Sigmoid colon (tissue), 4 donors: ENCODE measurements at regions not wholly inside any gene's neighbourhood (a gene's known extent, or its start where the extent isn't known, plus 50 kb on each side); places are given as distances from the start of the nearest gene placed in this dataset.

Source experiments
- POLR2A ChIP-seq, 2 donors: fragments of 450-650 bp; IDR thresholded peaks; one replicate each; pipeline ENCODE4 v1.6.1; 2016; ENCODE audit warnings: antibody characterized with exemption in 2 of 2, mild to moderate bottlenecking in 2 of 2, moderate library complexity in 2 of 2
- POLR2AphosphoS5 ChIP-seq, 4 donors: sonication (generic); formaldehyde crosslinking; IDR thresholded peaks; one replicate each; pipeline ENCODE4 v1.6.1; 2017; ENCODE audit warnings: antibody characterized with exemption in 4 of 4
- TF ChIP-seq, protein P1 (sequence below), 4 experiments: fragments of 450-650 bp in 3 of 4; fragments of 200-600 bp in 1 of 4; IDR thresholded peaks; one replicate each; pipeline ENCODE4 v1.5.1; 2016 to 2019; ENCODE audit warnings: antibody characterized with exemption in 4 of 4, mild to moderate bottlenecking in 3 of 4, moderate library complexity in 2 of 4

DNA sequence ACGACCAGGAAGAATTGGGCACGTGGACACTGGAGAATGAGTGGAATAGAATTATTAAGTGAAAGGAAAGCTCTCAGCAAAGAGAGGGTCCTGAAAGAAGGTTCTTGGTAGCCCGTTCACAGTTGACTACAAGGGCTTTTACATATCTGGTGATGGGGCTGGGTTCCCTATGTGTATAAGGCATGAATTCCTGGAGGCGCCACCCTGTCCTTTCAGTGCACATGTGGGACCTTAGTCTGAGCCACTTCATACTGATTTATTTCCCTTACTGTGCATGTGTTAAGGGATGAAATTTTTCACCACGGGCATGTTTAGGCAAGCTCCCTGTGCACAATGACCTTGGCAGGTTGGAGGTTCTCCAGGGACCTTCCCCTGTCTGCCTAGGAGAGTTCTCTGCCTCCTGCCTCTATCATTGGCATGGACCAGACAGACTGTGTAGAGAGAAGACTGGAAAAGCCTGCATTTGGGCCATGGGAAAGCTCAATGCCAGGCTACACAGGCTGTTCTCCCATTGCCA is 145.9 kb upstream of the ITGB1 start:
- TF ChIP-seq POLR2A (IDR thresholded peaks at IDR 0.05), result no peak
- TF ChIP-seq, protein P1, sequence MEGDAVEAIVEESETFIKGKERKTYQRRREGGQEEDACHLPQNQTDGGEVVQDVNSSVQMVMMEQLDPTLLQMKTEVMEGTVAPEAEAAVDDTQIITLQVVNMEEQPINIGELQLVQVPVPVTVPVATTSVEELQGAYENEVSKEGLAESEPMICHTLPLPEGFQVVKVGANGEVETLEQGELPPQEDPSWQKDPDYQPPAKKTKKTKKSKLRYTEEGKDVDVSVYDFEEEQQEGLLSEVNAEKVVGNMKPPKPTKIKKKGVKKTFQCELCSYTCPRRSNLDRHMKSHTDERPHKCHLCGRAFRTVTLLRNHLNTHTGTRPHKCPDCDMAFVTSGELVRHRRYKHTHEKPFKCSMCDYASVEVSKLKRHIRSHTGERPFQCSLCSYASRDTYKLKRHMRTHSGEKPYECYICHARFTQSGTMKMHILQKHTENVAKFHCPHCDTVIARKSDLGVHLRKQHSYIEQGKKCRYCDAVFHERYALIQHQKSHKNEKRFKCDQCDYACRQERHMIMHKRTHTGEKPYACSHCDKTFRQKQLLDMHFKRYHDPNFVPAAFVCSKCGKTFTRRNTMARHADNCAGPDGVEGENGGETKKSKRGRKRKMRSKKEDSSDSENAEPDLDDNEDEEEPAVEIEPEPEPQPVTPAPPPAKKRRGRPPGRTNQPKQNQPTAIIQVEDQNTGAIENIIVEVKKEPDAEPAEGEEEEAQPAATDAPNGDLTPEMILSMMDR (IDR thresholded peaks at IDR 0.05), result no peak
- no peak for TF ChIP-seq POLR2AphosphoS5 (IDR thresholded peaks at IDR 0.05)
